Ramos (cell line): ENCODE measurements at regions not wholly inside any gene's neighbourhood (a gene's known extent, or its start where the extent isn't known, plus 50 kb on each side); places are given as distances from the start of the nearest gene placed in this dataset.
"Not testable (repeated sequence)": the region's sequence is repeated elsewhere in the genome, so short reads cannot be mapped to it uniquely, and the experiment has no call there.

Experiments
- in situ Hi-C: fragments of 300-500 bp; cut with MboI; formaldehyde crosslinking; loops from one replicate; pipeline ENCODE4 v1.14.3; 2022; ENCODE audit warnings: low sequenced_read_pairs; ENCODE audit not compliant: unreplicated experiment

DNA sequence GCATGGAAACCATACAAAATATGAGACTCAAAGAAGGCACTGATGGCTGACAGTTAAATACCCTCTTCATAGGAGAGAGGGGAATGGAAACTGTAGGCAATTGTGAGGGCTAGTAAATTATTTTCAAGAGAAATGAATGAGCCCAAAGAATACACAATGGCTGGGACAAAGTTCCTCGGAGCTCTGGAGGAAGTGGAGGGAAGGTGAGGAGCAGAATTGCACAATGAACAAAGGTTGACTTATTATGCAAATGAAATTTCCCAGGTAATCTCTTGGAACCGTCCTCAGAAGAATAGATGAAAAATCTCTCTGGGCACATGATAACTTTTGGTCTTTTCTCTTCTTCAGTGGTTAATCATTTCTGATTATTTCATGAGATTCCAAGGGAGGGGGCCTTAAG, 202.6 kb upstream of the VCX start:
- in situ Hi-C loops = no loop called here

DNA sequence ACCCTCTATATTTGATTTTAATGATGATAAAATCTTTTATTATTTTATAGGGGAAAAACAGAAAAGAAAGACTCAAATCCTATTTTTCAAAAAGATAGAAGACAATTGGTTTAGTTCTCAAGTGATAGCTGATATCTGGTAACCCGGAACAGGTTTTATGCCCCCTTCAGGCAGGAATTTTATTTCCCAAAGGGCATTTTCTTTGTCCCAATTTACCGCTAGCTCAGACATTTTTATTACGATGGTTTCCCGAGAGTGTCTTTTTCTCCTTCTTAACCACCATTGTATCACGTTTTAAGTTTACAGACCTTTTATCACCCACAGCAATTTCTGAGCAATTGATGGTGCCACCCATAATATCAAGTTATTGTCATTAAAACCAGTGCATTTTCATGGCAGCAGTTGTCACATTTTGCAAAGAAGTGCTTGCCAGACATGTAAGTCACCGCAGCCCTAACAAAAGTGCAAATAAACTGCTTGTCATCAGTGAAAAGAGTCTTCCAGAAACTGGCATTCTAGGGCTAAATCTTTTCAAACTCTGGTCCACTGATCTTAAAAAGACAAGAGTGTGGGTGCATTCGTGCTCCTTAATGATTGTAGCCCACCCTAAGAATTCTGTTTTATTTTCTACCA, 204.8 kb upstream of the VCX start:
- in situ Hi-C loops = no loop called here

DNA sequence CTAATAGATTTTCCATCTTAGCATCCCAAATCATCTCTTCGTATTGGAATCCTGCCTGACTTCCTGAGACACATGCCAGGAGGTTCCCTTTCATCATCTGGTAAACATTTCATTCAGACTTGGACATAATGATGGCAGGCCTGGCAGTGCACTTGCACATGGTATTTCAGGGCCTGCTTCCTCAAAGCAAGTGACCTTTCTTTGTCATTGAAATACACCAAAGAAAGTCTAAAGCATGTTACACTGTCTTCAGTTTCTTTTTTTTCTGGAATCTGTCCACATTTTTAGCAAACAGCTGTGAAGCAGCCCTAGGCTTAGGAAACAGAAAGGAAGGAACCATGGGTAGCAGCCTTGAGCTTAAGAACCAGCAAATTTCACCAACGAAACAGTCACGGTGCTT, 205.9 kb upstream of the VCX start:
- in situ Hi-C loops = no loop called here

DNA sequence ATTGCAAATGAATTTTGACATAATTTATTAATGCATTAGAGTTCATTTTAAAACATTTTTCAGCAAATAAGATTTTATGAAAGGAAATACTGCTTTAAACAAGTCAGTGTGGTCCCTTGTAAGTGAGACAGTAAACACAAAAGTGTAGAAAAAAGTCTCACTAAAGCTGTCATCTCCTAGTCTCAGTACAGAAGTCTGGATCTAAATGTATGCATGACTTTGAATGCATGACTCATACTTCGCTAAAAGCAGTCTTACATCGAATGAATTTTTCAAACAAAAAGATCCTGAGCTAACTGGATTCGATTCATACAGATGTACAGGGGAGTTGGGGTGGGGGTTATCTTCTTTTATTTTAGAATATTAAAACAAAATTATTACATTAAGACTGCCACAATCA, 207.4 kb upstream of the VCX start:
- in situ Hi-C loops = no loop called here

DNA sequence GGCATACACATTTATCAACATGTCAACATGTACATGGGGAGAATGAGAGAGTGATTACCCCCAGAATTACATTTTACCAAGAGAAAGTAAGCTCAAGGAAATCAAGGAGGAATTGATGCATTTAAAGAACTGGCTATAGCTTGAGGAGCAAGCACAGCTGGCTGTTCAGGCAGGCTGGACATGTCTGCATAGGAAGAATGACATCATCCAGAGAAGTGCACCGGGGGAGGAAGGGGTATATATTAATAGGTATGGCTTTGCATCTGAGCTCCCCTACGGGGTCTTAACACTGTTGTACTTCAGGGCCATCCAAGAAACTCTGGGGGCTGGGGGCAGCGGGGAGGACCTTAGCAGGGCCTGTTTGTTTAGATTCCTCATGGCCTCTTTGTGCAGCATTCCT, 222.4 kb upstream of the VCX start:
- in situ Hi-C loops = no loop called here

DNA sequence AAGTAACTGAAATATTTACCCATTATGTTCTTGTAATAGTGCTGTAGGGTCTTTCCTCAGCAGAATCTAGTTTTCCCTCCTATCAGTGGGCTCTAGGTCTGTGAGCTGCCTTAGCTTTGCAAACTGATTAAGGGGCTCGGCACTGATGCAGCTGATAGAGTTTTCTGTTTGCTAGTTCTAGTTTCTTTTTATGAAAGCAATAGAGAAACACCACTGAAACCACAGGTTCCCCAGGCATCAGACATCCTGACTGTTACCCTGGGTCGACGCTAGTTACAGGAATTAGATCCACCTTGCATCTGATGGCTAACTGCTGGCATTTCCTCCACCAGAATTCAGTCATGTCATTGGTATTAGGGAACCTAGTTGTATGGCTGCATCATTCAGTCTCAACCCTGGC, 225.0 kb upstream of the VCX start:
- in situ Hi-C loops = no loop called here

DNA sequence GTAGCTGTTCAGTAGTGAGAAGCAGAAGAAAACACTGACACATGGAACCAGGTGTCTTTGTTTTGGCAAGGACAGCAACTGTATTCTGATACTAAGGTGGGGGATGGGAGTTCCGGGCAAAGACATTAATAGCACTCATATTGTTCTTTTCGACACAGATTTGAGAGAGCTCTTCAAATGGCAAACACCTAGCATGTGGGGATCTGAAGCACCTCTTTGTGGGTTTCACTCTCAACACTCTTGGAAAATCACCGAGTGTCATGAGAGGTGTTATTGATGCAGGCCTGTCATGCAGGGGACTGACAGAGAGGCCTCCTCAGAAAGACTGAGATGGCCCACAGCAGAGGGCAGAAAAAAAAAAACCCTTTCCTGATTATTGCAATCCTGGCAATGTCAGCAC, 228.4 kb upstream of the VCX start:
- in situ Hi-C loops = no loop called here

DNA sequence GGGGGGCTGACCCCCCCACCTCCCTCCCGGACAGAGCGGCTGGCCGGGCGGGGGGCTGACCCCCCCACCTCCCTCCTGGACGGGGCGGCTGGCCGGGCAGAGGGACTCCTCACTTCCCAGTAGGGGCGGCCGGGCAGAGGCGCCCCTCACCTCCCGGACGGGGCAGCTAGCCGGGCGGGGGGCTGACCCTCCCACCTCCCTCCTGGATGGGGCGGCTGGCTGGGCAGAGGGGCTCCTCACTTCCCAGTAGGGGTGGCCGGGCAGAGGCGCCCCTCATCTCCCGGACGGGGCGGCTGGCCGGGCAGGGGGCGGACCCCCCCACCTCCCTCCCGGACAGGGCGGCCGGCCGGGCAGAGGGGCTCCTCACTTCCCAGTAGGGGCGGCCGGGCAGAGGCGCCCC, 234.3 kb upstream of the VCX start:
- in situ Hi-C loops = not testable (repeated sequence)

DNA sequence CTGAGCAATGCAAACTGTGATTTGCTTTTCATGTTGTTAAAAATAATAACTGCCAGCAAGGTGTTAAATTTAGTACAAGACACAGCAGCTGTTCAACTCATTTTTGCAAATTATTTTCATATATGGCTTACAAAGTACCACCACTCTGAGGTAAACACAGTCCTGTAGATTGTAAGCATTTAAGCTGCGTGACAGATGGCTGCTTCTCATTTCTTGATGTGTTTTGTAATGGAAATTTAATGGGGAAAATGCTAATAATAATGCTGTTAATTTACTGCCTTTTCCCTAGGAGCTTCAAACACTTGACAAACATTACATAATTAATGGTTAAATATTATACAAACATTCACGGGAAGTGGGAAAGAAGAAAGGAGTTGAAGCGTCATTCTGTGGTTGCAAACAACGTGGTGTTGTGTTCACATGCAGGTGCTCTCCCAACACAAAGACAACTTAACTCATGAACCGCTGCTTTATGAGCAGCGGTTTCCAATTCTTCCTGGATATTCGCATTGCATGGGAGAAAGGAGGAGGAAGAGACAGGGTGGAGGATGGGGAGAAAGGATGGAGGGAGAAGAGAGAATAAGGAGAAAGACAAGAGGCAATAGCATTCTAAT, 236.8 kb upstream of the VCX start:
- in situ Hi-C loops = no loop called here

DNA sequence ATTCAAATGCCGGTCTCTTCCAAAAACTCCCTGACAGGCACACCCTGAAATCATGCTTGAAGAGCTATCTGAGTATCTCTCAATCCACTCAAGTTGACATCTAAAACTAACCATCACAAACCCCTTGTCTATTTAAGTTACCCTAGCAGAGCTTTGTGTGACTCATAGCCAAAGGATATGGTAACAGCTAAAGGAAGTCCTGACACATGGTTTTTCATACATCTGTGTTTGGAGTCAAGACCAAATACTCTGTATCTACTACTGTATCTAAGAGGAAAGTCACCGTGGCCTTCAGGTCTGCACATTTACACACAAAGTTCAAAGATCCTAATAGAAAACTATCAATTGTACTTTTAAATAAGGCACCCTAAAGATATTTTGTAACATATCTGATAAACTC, 239.6 kb upstream of the VCX start:
- in situ Hi-C loops = no loop called here

DNA sequence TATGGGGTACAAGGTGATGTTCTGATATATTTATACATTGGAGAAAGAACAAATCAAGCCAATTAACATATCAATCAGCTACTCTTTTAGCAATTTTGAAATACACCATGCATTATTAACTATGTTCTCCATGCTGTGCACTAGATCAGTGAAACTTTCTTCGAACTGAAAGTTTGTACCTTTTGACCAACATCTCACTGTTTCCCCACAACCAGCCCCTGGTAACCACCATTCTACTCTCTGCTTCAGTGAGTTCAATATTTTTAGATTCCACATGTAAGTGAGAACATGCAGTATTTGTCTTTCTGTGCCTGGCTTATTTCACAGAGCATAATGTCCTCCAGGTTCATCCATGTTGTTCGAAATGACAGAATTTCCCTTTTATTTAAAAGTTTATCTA, 246.1 kb upstream of the VCX start:
- in situ Hi-C loops = no loop called here

DNA sequence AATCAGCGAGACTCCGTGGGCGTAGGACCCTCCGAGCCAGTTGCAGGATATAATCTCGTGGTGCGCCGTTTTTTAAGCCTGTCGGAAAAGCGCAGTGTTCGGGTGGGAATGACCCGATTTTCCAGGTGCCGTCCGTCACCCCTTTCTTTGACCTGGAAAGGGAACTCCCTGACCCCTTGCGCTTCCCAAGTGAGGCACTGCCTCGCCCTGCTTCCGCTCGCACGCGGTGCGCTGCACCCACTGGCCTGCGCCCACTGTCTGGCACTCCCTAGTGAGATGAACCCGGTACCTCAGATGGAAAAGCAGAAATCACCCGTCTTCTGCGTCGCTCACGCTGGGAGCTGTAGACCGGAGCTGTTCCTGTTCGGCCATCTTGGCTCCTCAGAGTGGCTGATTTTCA, 249.6 kb upstream of the VCX start:
- in situ Hi-C loops = not testable (repeated sequence)

DNA sequence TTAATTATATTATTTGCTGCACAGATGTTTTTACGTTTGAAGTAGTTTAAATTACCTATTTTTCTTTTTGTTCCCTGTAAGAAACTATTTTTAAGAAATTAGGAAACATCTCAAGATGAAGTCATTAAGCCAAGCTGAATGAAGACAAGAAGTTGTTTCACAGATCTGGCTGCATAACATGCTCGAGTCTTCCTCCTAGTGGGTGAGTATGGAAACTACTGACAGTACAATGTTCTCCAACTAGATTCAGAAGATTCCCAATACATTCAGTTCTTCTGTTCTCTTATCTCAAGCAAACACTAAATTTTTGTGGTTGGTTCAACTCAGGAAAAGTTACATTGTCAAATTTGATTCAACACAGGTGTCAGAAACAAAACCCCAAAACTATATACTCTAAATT, 256.8 kb upstream of the VCX start:
- in situ Hi-C loops = no loop called here

DNA sequence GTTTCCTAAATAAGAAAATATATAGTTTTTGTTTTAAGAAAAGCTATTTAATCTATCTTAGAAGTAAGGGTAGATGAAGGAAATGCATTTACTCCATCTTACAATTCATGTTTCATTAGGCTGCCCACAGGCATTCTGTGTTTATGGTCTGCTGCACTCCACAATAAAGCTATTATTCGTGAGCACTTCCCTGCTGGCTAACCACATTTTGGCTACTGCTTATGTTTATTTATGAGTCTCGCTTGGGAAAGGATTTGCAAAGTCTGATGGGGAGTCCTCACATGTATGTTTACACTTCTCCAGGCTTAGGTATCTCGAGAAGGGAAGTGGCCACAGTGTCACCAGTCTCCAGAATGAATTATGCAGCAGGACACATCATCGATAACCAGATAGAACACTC, 260.8 kb upstream of the VCX start:
- in situ Hi-C loops = no loop called here

DNA sequence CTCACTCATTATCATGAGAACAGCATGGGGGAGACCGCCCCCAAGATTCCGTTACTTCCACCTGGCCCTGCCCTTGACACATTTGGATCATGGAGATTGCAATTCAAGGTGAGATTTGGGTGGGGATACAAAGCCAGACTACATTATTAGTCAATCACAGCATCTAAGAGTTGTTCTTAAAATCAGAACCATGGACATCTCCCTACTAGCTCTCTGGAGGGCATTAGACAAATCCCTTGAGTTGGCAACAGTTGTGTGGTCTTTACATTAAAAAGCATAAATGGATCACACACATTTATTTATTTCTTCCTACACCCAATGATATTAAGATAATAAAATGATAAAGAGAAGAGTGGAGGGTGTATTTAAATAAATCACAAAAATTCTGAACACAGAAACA, 262.8 kb upstream of the VCX start:
- in situ Hi-C loops = no loop called here

DNA sequence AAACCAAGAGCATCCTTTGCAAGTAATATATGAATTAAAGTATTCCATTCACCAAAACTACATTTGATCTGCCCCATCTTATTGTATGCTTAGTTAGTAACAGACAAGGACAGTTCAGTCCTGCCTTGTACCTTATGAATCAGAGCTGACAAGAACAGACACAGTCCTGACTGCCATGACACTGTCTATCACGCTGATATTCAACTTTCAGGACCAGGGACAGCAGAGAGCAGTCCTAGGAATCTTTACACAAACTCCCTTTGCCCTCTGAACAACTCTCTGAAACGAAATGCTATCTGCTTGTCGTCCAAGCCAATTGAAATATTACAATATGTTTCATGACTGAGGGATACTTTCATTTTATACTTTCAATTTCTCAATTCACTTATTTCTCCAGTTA, 268.6 kb upstream of the VCX start:
- in situ Hi-C loops = no loop called here

DNA sequence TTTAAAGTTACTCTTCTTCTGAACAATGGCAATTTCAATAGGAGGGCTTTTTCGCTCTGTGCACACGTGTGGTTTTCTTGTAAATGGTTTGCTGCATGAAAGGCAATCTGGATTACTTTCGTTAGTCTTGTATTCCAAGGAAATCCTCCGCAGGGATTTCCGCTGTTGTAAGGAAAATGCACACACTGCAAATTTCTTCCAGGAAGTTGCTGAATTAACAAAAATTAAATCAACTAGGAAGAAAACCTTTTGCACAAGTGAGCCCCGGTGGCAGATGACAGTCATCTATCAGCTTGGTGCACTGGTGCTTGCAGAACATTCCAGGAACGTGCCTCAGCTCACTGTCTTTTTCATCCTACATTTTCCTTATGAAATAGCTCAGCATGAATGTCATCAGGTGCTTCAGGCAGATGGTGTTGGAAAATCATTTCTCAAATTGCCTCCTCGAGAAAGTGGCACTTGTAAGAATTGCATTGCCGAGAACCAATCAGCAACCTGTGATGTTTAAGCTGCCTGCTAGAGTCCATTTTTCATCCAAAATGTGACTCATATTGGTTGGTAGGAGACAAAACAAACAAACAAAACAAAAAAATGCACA, 272.4 kb upstream of the VCX start:
- in situ Hi-C loops = no loop called here

DNA sequence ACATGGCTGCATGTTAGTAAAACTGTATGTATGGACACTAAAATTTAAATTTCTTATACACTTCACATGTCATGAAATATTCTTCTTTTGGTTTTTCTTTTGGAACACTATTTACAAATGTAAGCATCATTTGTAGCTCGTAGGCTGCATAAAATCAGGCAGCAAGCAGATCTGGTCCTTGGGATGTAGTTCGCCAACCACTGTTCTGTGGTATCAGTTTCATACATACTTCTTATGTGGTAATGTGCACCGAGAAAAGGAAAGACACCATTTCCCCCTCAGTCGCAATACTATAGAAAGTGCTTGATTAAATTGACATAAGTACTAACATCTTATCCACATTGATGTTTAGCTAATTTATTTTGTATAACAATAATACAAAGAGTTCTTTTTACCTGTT, 274.4 kb upstream of the VCX start:
- in situ Hi-C loops = no loop called here

DNA sequence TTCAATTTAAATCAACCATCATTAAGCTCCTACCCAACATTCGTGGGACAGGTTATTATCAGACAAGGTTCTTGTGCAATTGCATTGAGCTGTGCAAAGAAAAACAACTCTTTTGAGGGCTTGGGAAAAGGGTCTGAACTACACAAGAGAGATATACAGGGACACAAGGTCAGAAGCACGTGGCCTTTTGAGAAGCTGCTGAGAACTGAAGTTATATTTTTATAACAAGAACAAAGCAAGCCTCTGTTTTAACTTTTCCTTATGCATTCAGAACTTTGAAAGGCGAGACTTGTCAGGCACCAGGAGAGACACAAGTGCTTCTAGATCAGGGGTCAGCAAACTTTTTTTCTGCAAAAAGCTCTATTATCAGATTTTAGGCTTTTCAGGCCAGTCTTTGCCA, 274.8 kb upstream of the VCX start:
- in situ Hi-C loops = no loop called here

DNA sequence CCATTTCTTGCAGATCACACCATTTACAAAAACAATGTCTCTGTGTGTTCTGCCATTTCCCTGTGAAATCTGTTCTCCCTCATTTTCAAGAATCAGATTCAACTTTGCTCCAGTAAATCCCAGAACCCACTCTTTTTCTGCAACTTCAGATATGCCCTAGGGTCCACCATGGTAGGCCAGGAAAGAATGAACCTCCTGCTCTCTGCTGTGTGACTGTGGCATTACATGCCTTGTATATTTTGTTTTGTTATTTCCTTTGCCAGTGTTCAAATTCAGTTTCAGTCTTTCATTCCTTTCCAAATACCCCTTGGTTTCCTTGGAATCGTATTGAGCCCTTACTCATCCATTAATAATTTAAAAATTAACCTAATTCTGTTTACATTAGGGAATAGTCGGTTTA, 290.2 kb upstream of the VCX start:
- in situ Hi-C loops = no loop called here

DNA sequence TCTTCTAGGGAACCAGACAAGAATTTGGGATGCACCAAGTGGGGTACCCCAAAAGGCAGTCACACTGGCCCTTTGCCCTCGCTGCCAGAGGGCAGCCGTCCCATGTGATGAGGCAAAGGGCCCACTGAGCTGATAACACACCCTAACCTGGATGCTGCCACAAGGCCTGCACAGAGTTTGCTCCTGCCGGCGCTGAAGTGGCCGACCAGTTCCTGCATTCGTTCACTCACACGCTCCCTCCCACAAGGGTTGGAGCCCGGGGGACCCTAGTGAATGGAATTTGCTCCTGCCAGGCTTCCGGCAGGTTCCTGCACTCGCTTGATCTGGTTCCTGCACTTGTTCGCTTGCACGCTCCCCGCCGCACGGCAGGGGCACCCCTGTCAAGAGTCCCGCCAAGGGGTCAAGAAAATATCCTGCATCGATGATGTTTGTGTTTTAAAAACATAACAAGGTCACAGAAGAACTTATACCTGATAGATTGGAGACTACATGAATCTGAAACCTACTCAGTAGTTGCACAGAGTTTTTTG, 296.4 kb upstream of the VCX start:
- in situ Hi-C loops = no loop called here

DNA sequence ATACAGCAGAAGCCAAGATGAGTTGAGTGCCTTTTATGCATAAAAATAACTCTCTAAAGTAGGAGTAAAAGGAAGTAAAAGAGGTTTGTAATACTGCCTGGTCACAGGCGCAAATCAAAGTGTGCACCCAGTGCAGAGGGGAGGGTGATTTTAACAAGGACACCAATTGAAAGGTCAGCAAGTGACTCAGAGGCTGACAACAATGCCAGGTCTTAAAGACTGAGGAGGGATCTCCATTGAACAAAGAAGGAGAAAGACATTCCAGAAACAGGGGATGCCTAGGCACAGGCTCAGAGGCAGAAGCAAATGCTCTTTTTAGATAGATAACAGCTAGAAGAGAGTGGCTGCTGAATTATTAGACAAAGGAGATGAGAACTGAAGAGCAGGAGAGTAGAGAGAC, 297.4 kb upstream of the VCX start:
- in situ Hi-C loops = no loop called here
